ENCODE measurements at regions not wholly inside any gene's neighbourhood (a gene's known extent, or its start where the extent isn't known, plus 50 kb on each side); places are given as distances from the start of the nearest gene placed in this dataset.

GRCh38 chr7:131148258-131148657 is 179.4 kb upstream of the MKLN1 start:
- TF ChIP-seq EZH2 (IDR thresholded peaks at IDR 0.05; ENCODE audit: borderline replicate concordance, low read depth, low read length, severe bottlenecking) (no peak), CTCF (IDR thresholded peaks at IDR 0.05; ENCODE audit: extremely low read depth in 1 of 2, insufficient read depth in 1 of 2, low read depth in 1 of 2, low read length in 2 of 2) (no peak), POLR2A (IDR thresholded peaks at IDR 0.05; ENCODE audit: low read depth, low read length) (no peak), POLR2AphosphoS5 (IDR thresholded peaks at IDR 0.05; ENCODE audit: insufficient read depth, low read depth, low read length) (no peak), MAX (IDR thresholded peaks at IDR 0.05; ENCODE audit: insufficient read depth, insufficient read length) (no peak), MYC (IDR thresholded peaks at IDR 0.05; ENCODE audit: low read depth, low read length) (no peak), GATA2 (IDR thresholded peaks at IDR 0.05; ENCODE audit: insufficient read depth, insufficient read length, low read depth, low read length) (no peak), JUN (IDR thresholded peaks at IDR 0.05; ENCODE audit: borderline replicate concordance, insufficient read depth, insufficient read length, low read depth) (no peak), FOS (IDR thresholded peaks at IDR 0.05; ENCODE audit: borderline replicate concordance, insufficient read depth, low read length) (no peak)
